SW480 (cell line): ENCODE measurements at regions not wholly inside any gene's neighbourhood (a gene's known extent, or its start where the extent isn't known, plus 50 kb on each side); places are given as distances from the start of the nearest gene placed in this dataset.

Experiments used
- DNase-seq: peaks from one replicate; pipeline ENCODE4 v3.0.0-alpha.2; 2016; ENCODE audit warnings: low spot score

DNA sequence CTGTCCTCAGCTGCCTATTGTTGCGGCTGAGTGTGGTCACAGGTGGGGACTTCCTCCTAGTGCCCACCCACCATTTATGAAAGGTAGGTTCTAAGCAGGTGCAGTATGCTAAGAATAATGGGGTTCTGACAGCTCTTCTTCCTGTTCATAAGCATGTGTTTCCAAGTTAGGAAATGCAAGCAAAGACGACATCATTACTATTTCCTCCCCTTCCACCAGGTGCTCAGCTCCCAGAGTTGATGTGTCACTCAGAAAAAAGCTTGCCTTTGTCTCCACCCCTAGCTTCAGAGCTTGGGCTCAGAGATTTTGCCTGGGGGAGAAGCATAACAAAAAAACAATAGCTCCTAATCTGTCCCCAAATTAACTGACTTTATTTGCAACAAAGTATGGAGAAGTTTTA lies 1076.7 kb downstream of the NR2F1-AS1 start:
- DNase-seq = no peak

- no peak for DNase-seq
These were observed 1080.3 kb downstream of the NR2F1-AS1 start for GRCh38 chr5:92500752-92501151.

- no peak for DNase-seq
These were observed 1084.5 kb downstream of the NR2F1-AS1 start for GRCh38 chr5:92496545-92496944.

DNA sequence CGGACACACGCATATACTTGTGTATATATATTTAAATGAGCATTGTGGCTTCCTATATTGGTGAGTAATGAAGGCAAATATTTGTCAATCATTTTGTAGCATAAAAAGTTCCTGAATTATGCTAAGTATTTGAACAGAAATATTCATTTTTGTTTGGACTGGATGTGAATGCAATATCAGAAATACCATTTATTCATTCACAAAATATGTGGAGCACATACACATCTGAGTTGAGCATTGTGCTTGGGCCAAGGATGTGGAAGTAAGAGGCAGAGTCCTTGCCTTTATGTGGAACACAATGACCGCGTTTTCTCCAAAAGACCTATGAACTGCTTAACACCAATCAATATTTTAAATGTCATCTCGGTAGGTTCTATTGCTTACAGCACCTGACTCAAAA lies 1086.5 kb downstream of the NR2F1-AS1 start:
- DNase-seq = no peak

- no peak for DNase-seq
These were observed 1088.1 kb downstream of the NR2F1-AS1 start for GRCh38 chr5:92492908-92493307.

DNA sequence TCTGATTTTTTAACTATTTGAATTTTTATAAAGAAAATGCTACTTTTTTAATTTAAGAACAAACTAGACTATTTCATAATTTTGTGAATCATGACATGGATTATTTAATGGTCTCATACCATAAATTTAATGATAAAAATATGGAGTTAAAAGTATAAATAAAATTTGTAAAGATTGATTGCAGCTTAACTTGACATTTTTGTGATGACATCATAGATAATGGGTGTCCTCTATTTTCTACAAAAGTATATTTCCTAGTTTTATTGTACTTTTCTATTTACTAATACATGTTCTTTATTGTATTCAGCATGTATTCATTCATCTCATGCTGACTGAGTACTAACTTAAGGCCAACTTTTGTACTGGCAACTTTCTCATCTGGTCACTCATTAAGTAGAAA lies 1096.5 kb downstream of the NR2F1-AS1 start:
- no peak for DNase-seq

GRCh38 chr5:92472981-92473566 lies 1090.0 kb upstream of the ARRDC3 start:
- DNase-seq = no peak

GRCh38 chr5:92471861-92472260 lies 1088.7 kb upstream of the ARRDC3 start:
- no peak for DNase-seq

DNA sequence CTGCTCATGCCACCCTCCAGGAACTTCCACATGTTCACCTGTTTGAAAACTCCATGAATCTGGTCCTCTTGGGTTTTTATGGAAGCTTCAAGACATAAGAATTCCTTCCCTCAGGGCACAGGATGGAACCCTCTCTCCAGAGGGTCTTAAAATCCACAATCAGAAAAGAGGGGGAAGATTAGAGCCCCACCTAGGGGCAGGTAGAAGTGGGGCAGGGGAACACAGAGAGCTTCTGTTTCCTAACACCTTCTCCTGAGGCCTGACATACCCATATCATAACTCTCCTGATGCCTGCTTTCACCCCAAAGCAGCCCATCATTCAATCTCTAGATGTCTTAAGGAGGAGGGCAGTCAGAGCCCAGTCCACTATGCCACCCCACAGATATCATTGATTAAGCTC lies 1087.7 kb upstream of the ARRDC3 start:
- no peak for DNase-seq

DNA sequence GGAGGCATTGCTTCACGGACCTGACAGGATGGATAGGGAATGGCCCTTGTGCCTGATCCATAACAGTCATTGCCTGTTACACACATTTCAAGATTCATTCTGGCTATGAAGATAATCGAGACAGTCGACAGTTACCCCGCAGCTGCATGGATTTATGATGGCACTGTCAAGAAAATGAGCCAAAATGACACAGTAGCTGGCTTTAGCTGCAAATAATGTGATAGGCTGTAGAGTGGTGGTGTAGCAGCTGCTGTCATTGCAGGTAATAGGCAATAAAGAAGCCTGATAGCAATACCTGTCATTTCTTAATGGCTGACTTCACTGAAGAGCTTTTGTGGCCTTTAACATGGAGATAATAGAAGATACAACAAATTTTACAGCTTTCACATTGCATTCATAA lies 1085.2 kb upstream of the ARRDC3 start:
- no peak for DNase-seq

- no peak for DNase-seq
These were observed 1084.6 kb upstream of the ARRDC3 start for GRCh38 chr5:92467695-92468094.

DNA sequence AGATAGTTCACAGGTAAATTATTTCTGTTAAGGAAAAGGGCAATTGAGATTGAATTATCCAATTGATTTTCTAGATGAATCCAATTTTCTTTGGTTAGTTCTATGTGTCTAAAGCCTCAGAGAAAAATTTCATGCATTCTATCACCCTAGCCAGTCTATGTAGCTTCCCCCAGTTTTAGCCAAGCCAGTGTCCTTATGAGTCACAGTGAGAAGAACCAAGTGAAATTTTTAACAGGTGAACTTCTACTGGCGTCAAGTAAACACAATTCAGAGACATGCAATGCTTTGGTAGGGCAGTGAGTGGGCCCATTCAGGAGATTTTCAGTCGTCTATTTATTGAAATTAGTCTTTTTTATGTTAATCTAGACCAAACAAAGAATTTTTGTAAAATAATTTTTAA lies 1077.4 kb upstream of the ARRDC3 start:
- DNase-seq = no peak

- no peak for DNase-seq
These were observed 1076.5 kb upstream of the ARRDC3 start for GRCh38 chr5:92459654-92460053.

GRCh38 chr5:92455011-92455410 lies 1071.9 kb upstream of the ARRDC3 start:
- DNase-seq = no peak

DNA sequence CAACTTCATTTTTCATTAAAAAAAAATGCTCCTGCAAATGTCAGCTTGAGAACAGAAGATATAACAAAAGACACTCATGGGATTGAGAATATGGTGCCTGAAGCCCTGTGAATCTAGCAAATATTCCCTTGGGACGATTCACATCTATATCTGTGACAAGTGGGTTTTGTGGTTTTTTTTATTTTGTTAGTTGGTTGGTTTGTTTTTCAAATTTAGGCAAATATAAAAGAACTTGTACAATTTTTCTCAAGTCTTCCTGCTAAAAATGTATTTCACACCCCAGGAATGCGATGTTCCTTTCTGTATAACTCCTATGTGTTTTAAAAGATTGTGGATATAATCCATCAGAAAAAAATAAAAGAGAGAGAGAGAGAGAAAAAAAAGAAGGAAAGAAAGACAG lies 1061.8 kb upstream of the ARRDC3 start:
- no peak for DNase-seq

- DNase-seq = no peak
These were observed 1052.7 kb upstream of the ARRDC3 start for GRCh38 chr5:92435781-92436180.

DNA sequence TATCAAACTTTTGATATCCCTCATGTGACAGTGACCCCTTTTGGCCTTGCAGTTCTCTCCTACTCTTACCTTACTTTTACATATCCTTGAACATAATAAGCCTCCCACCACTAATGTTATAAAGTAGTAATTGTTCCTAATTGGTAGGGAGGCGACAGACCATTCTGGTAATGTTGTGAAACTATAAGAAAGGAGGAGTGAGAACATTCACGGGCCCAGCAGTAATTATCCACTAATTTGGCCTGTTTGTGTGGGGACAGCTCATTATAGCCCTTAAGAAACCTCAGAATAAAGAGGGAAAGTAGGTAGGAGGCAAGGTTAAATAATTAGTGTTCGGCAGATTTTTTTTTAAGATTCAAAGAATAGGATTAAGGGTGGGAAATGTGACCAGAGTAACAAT lies 1046.5 kb upstream of the ARRDC3 start:
- DNase-seq = no peak

DNA sequence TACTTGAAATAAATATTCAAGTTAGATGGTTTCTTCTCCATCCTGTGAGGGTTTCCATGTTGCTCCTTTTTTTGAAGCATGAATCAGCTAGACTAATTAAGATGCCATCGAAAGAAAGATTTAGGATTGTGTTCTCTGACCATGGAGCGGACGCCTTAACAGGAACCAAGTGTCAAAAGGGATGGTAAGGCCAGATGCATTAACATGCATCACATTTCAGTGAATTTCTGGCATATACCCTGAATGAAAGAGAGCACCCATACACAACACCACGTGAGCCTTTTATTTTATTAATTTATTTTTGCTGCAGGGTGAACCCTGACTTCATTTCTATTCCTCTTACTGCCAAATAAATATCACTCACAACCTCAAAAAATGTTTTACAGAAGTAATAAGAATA lies 1045.3 kb upstream of the ARRDC3 start:
- DNase-seq = no peak

DNA sequence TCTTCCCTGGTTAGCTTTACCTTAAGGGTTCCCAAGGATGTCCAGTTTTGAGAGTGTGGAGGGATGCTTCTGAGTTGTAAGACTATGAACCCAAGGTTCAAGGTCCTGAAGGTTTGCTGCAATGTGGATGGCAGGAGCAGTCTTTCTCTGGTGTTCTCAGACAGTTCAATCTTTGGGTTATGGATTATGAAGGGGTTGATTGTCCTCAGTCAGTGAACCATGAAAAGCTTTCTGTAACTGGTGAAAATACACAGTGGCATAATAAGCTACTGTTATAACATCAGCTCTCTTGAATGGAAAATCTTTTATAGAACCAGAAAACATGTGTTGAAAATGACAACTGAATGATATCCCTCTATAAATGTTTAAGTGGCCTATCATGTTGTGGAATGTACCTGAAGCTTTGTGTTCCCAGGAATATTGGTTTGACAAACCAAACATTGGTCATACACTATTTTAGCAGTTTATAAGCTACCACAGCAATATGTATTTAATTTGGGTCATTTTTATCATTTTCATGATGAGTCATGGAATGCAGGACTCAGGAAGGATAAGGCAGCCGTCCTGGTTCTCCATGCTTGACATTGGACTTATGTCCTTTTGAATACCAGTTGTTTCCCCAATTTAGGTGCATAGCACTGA lies 1041.8 kb upstream of the ARRDC3 start:
- no peak for DNase-seq

GRCh38 chr5:92421942-92422341 lies 1038.8 kb upstream of the ARRDC3 start:
- no peak for DNase-seq

DNA sequence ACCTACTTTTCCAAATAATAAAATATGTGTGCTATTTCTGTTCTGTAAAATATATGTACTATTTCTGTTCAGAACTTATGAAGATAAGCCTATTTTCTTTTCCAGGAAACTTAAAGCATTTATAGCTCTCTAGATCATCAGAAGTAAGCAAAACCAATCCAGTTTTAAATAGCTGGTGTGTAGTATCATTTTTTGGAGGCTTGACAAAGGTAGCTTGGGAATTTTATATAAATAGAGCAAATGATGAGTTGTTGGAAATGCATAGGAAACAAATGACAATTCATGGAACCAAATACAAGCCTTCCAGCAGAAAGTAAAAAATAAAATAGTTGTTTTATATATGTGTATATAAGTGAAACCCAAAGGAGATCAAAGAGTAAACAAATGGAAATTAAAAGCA lies 1038.1 kb upstream of the ARRDC3 start:
- DNase-seq = no peak

DNA sequence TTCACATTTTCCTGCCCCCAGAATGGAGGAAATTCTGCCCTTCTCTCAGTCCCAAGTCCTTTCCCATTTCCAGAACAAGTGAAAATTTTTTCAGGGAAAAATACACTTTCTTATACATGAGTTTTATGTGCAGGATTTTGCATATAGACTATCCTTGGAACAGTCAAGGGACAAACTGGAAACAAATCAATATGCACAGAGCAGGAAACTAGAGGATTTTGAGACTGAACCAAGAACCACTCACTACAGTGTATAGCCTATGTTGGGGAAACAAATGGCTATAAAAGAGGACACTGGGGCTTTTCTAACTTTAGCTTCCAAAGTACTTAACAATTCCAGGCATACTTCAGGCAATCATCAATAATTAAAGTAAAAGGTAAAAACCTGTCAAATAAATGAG lies 1036.1 kb upstream of the ARRDC3 start:
- no peak for DNase-seq

- DNase-seq = no peak
These were observed 1035.2 kb upstream of the ARRDC3 start for GRCh38 chr5:92418341-92418740.

- no peak for DNase-seq
These were observed 1026.0 kb upstream of the ARRDC3 start for GRCh38 chr5:92409134-92409533.
